ENCODE measurements at regions not wholly inside any gene's neighbourhood (a gene's known extent, or its start where the extent isn't known, plus 50 kb on each side); places are given as distances from the start of the nearest gene placed in this dataset.
"Not testable (repeated sequence)": the region's sequence is repeated elsewhere in the genome, so short reads cannot be mapped to it uniquely, and the experiment has no call there.

DNA sequence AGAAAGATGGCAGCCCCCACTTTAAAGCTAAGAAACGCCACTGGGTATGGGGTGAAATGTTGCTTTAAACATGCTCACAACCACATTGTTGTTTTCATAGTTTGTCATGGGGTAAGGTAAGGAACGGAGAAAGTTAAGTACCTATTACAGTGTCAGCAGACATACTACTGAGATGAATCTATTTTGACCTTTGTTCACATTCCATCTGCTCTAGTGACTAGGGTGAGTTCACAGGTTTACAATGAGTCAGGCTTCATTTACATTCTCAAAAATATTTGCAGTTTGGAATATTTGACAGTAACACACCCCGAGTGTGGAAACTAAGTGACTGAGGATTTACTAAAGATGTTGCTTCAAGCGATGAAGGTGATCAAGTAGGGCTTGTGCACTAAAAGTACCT lies 428.7 kb upstream of the ACVR2A start:
- no peak for DNase-seq (ENCODE audit: low read depth)

DNA sequence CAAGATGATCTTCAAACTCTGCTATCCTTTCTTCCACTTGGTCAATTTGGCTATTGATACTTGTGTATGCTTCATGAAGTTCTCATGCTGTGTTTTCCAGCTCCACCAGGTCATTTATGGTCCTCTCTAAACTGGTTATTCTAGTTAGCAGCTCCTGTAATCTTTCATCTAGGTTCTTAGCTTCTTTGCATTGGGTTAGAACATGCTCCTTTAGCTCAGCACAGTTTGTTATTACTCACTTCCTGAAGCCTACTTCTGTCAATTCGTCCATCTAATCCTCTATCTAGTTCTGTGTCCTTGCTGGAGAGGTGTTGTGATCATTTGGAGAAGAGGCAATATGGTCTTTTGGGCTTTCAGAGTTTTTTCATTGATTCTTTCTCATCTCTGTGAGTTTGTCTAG lies 430.2 kb upstream of the ACVR2A start:
- not testable (repeated sequence) for DNase-seq (ENCODE audit: low read depth)

DNA sequence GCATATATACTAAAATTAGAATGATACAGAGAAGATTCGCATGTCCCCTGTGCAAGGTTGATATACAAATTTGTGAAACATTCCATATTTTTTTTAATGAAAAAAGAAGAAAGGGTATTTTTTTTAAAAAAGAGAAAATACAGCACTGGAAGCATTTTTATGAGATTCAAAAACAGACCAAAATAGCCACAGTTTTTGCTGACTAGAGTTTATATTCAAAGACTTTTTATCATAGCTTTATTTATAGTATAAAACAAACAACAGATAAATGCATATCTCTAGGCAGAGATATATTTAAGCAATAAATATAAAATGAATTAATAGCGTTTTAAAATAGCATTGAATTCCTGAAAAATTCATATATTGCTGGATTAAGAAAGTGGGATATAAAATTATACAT lies 436.5 kb upstream of the ACVR2A start:
- no peak for DNase-seq (ENCODE audit: low read depth)

DNA sequence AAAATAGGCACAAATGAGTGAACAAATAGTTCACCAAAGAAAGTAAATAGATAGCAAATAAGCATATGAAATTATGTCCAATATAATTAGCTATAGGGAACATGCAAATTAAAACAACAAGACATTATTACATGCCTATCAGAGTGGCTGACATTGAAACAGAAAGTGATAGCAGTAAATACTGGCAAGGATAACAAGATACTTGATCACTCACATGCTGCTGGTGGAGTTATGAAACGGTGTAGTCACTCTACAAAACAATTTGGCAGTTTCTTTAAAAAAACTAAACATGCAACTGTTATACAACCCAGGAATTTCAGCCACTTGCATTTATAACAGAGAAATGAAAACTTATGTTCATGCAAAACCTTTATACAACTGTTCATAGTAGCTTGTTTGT lies 439.2 kb upstream of the ACVR2A start:
- DNase-seq (ENCODE audit: low read depth): no peak

DNA sequence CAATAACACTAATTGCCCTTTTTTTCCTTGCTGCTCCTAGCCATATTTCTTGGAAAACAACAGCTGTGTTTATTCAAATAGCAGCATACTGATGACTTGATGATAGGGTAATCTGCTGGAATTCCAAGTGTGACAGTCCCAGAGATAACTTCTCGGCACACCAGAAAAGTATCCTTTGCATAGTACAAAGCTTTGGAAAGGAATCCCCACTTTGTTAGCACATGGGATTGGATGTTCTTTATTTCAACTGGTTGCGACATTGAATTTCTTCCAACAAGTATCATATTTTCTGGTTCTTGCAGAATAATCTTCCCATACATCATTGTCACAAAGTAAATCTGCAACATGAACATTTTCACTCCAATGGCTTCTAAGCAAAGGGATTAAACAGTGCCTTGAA lies 445.8 kb upstream of the ACVR2A start:
- DNase-seq (ENCODE audit: low read depth): no peak

DNA sequence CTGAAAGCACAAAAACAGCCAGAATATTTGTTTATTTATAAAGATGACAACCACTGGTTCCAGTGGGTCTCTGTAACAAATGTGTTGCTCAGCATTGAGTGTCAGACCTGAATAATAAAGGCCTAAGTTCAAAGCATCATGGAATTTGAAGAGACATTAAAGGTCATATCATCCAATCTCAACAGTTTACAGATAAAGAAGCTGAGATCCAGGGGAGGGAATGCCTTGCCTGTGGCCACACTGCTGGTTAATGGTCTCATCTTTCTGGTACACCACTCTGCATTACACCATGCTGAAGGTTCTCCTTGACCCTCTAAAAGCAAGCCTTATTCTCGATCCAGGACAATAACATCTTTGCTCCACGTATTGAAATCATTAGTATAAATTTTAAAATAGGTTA lies 446.5 kb upstream of the ACVR2A start:
- DNase-seq (ENCODE audit: low read depth): no peak

DNA sequence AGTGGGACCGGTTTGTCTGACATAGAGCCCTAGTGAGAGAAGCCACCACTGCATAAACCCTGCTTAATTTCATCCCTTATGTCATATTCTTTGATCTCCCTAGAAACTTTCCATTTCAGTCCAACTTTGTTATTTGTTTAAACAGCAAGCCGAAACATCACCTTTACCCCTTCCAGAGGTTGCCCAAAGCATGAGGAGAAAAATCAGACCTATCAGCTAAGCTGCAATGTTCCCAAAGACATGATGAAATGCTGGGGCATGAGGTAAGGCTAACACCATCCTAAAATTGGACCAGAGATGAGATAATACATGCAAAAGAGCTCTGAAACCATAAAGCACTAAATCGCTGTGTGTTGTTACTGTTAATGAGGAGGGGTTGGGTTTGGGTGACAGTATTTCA lies 447.9 kb upstream of the ACVR2A start:
- no peak for DNase-seq (ENCODE audit: low read depth)

DNA sequence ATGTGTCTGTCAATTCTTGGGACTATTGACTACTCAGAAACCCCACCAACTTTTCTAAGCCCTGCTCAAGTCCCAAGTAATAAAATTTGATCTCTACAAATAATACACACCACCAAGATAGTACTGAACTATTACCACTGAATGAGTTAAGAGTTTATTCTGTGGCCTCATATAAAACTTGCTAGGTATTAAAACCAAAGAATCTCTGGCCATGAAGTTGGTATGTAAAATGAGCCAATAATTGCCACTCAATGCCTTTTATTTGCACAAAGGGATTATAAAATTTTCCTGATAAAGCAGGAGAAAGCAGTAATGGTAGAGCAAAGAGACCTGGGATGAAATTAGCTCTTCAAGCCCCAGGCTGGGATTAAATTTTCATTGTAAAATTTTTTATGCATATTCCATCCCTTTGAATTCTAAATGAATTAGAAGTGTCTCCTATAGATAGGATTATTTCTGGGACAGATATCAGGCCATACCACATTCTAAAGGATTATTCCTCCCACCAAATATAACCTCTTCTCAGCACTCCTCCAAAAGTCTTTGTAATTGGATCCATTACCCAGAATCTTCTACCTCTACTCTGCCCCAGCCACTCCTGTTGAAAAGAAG lies 450.5 kb upstream of the ACVR2A start:
- DNase-seq (ENCODE audit: low read depth): no peak

DNA sequence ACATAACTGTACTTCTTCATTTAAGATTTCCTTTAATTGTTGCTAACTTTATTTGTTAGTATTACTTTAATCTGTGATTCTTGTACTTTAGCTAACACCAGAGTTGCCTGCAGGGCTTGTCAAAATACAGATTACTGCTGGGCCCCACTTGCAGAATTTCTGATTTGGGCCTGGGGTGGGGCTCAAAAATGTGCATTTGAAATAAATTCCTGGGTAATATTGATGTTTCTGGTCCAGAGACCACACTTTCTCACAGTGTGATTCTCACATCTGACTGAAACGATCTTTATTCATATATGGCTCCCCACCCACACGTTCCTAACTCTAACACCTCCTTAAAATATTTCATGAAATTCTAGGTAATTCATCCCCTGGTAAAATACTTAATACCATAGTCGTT lies 452.6 kb upstream of the ACVR2A start:
- no peak for DNase-seq (ENCODE audit: low read depth)

DNA sequence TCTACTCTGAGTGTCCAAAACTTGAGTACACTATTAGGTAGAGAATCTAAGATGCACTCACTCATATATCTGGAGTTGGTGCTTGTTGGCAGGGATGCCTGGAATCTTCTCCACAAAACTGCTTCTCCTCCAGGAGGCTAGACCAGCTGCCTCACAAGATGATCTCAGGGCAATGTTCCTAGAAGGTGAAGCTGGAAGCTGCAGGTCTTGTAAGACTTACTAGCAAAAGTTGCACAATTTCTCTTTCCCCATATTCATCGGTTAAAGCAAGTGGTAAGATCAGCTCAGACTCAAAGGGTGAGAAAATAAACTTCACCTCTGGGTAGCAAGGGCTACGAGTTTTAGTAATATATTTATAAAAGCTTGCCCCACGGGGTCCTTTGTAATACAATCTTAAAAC lies 454.4 kb upstream of the ACVR2A start:
- no peak for DNase-seq (ENCODE audit: low read depth)

DNA sequence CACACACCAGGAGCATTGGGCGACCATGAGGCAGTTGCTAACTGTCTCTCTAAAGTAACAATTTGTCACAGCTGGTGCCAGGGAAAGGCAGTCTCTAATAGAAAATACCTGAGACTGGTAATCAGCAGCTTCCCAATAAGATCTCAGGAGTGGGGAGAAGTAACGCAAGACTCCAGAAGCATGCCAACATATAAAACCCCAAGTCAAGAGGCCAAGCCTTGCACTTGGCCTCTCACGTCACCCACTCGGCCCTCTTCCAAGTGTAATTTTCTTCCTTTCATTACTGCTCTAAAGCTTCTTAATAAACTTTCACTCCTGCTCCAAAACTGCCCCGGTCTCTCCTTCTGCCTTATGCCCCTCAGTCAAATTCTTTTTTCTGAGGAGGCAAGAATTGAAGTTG lies 455.6 kb upstream of the ACVR2A start:
- DNase-seq (ENCODE audit: low read depth): no peak

DNA sequence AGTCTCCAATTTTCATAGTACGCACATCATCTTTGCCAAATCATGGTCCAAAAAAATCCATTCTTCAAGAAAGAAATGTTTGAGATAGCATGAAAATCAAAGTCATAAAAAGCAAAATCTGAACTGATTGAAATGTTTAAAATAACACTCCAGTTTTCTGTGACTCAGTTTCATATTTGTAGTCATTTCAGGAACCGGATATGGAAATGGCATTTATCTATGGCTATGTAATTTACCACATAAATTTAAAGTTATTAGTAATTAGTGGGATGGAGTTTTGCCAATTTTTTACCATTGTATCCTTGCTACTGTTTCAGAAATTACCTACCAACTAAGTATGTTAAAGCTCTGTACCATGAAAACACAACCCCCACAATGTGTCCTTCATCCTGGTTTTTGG lies 456.6 kb upstream of the ACVR2A start:
- DNase-seq (ENCODE audit: low read depth): no peak

DNA sequence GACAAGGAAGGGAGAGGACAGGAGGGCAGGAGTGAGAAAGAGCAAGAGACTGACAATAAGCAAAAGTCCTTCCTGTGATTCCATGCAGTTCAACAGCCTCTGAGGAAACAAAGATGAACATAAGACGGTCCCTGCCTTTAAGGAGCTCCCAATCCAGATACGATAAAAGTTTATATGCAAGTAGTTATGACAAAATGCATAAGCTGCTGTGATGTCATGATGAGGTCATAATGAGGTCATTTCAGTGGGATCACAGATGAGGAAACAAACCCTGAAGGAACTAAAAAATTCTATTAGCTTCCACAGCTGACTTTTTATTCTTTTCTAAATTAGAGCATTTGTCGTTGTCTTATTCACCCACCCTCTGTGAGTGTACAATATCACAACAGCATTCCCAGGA lies 458.5 kb upstream of the ACVR2A start:
- no peak for DNase-seq (ENCODE audit: low read depth)

DNA sequence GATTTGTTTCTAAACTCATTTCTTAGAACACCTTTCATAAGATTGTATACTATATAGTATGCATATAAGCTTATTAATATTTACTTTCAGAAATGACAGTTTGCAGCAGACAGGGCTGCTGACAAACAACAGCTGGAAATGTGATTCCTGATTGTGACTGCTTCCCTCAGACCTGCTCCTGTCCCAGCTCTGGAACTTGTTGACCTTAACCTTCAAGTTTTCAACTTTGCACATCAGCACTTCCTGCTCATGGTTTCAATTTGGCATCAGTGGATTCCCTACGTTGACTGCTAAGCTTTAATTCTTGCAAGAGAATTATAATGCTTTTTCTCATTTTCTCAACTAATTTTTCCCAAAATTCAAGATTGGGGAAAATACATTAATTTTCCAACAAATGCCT lies 459.2 kb upstream of the ACVR2A start:
- no peak for DNase-seq (ENCODE audit: low read depth)

DNA sequence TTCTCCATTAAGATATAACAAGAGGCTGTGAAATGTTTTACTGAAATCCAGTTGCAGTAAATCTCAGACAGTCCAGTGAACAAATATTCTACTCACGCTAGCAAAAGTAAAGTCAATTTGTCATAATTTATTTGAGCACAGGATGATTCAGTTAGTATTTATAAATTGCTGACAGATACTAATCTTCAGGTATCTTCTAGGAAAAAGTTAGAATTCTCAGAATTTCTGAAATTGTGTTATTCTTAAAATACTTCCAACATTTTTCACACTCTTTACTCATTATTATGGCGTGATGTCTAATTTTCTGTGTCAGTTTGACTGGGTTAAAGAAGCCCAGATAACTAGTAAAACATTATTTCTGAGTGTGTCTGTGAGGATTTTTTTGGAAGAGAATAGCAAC lies 460.2 kb upstream of the ACVR2A start:
- no peak for DNase-seq (ENCODE audit: low read depth)

DNA sequence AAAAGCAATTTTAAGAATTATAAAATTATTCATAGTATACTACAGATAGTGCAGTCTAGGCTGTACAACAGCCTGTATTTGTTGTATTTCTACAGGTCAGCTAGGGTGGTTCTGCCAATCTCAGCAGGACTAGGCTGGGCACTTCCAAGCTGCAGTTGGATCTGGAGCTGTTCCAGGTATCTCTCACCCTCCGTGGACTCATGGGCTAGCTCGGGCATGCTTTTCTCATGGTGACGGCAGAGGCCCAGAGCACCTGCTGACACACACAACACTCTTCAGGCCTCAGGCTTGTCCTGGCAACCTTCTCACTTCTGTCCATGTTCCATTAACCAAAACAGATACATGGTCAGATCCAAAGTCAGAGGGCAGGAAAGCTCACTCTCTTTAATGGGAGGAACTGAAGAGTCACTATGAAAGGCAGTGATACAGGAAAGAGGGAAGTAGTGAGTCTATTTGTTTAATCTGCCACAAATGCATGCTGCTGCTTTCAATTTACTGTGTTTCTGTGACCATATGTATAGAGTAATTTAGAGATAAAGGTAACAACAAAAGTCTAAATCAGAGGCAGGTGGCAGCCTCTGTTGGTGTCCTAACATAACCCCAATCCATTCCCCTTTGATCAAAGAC lies 462.4 kb upstream of the ACVR2A start:
- no peak for DNase-seq (ENCODE audit: low read depth)

DNA sequence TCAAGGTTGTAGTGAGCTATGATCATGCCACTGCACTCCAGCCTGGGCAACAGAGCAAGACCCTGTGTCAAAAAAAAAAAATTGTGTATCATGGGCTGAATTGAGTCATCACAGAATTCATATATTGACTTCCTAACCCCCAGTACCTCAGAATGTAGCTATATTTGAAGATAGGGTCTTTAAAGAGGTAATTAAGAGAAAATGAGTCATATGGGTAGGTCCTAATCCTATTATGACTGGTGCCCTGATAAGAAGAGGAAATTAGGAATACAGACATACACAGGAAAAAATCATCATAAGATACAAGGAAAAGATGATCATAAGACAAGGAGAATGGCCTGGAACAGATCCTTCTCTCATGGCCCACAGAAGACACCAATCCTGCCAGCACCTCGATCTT lies 466.4 kb upstream of the ACVR2A start:
- DNase-seq (ENCODE audit: low read depth): no peak

DNA sequence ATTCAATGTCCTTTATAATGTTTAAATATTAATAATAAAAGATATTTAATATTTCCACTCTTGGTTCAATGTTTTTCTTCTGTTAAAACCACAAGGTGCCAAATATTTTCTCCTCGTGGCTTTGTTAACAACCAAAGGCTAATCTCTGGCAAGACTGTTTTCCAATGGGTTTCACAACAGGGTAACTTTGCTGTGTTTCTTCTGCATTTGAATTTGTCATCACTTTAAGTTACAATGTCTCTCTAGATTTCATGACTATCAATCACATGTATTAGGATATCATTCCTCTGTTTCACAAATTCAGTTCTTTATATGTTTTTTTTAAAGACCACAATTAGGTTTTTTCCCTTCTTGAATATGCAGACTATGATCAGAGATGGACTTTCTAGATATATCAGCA lies 469.8 kb upstream of the ACVR2A start:
- DNase-seq (ENCODE audit: low read depth): no peak

DNA sequence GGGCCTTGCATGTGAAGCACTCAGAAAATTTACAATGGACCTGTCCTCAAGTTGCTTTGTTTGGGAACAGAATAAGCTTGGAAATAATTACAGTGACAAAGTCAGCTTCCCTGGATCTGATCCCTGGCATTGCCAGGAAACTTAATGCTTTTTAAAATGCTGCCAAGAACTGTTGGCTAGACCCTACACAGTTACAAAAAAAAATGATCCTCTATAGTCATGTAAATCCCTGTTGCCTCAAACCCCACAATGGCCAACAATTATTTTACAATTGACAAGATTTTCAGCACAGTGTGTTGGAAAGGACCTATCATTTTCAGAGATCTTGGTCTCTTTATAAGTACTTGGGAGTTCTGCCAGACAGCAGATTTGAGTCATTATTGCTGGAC lies 470.4 kb upstream of the ACVR2A start:
- DNase-seq (ENCODE audit: low read depth): no peak

DNA sequence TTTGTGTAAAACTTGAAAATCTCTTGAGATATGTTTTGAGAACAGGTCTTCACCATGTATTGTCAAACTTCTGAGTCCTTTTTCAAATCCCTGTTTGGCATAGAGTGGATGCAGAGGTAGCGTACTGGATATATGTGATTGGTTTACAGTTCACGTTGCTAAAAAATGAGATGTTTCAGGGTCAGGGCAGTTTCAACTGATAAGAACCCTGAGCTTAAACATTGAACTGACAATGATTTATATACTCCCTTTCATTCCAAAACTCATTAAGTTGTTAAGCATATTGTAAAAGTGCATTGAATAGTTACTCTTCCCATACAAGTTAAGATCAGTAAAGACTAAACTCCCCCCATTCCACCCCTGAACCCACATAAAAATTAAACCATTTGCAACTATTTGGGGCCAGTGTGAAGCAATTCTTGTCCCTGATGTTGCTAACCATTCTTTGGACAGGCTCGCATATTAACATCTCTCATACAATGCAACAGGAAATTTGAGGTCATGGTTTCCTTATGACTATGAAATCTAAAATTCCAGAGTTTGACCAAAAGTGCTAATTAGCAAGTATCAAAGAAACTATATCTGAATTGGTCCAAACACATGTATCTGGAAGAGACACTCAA lies 470.9 kb upstream of the ACVR2A start:
- no peak for DNase-seq (ENCODE audit: low read depth)

DNA sequence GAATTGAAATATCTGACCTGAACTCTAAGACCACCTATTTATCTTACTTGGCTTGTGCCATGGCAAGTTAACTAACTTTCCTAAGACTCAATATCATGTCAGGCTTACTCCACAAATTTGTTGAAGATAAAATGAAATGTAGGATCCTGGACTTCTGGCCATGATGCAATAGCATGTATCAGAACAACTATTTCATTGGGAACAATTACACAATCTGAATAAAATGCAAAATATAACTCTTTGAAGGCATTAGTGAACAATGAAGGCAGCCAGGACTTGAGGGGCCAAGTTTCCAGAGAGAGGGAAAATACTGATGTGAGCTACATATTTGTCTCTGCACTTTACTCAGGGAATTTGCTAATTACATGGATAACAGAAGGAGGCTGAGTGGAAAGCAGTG lies 476.5 kb upstream of the ACVR2A start:
- DNase-seq (ENCODE audit: low read depth): no peak

DNA sequence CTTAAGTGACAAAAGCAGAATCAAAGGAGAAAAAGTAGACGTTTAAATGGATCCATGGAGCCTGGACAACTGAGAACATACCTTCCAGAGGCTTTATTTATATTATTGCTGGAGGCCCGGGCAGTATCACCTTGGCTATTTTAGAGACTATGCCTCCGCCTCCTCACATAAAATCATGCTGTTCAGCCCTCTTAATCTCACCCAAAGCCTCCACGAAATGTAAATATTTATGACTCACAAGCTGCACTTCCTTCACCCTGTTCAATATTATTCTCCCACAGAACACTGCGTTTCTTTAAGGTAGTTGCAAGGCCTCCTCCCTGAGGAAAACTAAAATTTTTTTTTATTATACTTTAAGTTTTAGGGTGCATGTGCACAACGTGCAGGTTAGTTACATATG lies 478.6 kb upstream of the ACVR2A start:
- DNase-seq (ENCODE audit: low read depth): no peak

DNA sequence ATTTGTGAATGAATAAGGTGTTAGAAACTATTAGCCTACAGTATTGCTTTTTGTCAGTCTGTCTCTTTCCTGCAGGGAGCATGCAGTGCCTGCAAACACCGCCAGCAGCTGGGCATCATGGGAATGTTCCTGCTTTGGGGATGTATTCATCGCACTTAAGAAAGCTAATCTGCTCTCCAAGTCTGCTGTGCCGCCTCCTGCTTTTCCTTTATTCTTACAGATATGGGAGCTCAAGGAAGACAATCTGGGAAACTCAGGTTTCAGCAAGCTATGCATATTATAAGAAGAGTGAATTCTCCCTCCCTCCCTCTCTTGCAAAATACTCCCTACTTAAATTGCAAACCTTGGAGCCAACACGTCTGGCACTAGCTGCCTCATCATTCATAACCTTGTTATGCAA lies 479.2 kb upstream of the ACVR2A start:
- DNase-seq (ENCODE audit: low read depth): no peak

DNA sequence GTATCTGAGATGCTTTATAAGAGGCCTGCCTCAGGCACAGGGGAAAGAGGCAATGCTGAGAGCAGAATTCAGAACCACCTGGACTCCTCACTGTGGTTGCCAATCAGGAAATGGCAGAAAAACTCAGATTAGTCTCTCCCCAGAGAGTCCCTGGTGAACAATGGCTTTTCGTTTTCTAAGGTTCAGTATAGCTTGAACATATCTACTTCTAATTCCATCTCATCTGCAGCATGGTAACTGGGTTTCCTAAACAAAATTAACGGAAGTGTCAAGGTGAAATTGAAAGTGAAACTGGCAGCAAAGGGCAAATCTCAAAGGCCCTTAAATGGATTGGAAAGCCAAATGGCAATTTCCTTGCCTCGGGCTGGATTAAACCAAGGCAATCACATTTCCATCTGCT lies 480.2 kb upstream of the ACVR2A start:
- no peak for DNase-seq (ENCODE audit: low read depth)

All from non-pigmented ciliary epithelial cell (primary cell).